ENCODE measurements at regions not wholly inside any gene's neighbourhood (a gene's known extent, or its start where the extent isn't known, plus 50 kb on each side); places are given as distances from the start of the nearest gene placed in this dataset.

DNA sequence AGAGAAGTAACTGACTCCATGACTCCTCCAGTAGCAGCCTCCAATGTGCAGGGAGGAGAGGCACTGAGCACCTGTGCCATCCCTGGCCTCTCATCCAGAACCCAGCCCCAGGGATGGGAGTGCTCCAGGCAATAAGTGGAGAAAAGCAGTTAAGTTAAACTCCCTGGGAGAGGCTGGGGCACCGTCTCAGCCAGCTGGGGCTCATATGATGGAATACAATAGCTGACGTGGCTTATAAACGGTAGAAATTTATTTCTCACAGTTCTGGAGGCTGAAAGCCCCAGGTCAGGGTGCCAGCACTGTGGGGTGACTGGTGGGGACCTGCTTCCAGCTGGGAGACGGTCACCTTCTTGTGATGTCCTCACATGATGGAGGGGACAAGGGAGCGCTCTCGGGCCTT is 94.7 kb downstream of the RAMP3 start:
- Histone ChIP-seq H3K27ac (ENCODE audit: low read depth in 1 of 2, low read length in 2 of 2) (no peak overlapping the region), H3K27me3 (ENCODE audit: control insufficient read depth in 1 of 2, insufficient read depth in 2 of 2, low read length in 2 of 2) (peaks cover 4 to 13% of the 10 kb centered on the region in 2 experiments), H3K9me3 (ENCODE audit: control insufficient read depth in 1 of 2, insufficient read depth in 1 of 2, low read length in 2 of 2) (peaks cover 0 to 5% of the 10 kb centered on the region in 2 experiments), H3K4me3 (ENCODE audit: low read length) (no peak overlapping the region), H3K36me3 (ENCODE audit: insufficient read depth, low read length) (no peaks in the 10 kb centered on the region), H3K4me1 (ENCODE audit: insufficient read depth, low read length) (no peaks in the 10 kb centered on the region)
- no peak for DNase-seq
- peaks cover 27% of the 10 kb centered on the region for H3K27me3 Mint-ChIP-seq
- TF ChIP-seq, protein P1, sequence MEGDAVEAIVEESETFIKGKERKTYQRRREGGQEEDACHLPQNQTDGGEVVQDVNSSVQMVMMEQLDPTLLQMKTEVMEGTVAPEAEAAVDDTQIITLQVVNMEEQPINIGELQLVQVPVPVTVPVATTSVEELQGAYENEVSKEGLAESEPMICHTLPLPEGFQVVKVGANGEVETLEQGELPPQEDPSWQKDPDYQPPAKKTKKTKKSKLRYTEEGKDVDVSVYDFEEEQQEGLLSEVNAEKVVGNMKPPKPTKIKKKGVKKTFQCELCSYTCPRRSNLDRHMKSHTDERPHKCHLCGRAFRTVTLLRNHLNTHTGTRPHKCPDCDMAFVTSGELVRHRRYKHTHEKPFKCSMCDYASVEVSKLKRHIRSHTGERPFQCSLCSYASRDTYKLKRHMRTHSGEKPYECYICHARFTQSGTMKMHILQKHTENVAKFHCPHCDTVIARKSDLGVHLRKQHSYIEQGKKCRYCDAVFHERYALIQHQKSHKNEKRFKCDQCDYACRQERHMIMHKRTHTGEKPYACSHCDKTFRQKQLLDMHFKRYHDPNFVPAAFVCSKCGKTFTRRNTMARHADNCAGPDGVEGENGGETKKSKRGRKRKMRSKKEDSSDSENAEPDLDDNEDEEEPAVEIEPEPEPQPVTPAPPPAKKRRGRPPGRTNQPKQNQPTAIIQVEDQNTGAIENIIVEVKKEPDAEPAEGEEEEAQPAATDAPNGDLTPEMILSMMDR (IDR thresholded peaks at IDR 0.05), result no peak
- H3K27ac Mint-ChIP-seq, result no peak overlapping the region
- ChIA-PET CTCF (no interaction called here), POLR2A (no interaction called here)
- peaks cover 3% of the 10 kb centered on the region for H3K36me3 Mint-ChIP-seq (ENCODE audit: low read depth)
- intact Hi-C loops (cut with DNase I, micrococcal nuclease), result no loop called here
- H3K9me3 Mint-ChIP-seq, result peaks cover 3% of the 10 kb centered on the region
- no peak for ATAC-seq (ENCODE audit: poor library complexity)
- H3K4me3 Mint-ChIP-seq, result no peak overlapping the region
- H3K4me1 Mint-ChIP-seq (ENCODE audit: low read depth), result no peaks in the 10 kb centered on the region

DNA sequence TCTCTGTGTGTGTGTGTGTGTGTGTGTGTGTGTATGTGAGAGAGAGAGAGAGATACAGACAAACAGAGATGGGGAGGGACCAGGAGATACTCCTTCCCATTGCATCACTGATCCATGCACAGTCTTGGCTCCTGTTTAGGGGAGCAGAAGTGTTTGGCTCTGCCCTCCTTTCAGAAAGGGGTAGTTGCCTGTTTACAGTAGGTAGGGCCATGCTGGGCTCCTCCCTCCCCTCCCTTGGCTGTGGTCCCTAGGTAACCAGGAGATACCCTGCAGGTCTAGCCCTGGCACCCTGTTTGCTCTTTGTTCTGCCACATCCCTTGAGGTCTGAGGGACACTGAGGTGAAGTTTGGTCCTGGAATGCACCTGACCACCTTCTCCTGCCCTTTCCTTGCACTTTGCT is 95.3 kb downstream of the RAMP3 start:
- no peak for DNase-seq
- no peak for ATAC-seq (ENCODE audit: poor library complexity)
- H3K36me3 ChIP-seq (ENCODE audit: insufficient read depth, low read length), result no peaks in the 10 kb centered on the region
- Mint-ChIP-seq H3K27me3 (peaks cover 24% of the 10 kb centered on the region), H3K27ac (no peak overlapping the region), H3K36me3 (ENCODE audit: low read depth) (no peaks in the 10 kb centered on the region), H3K9me3 (no peaks in the 10 kb centered on the region), H3K4me1 (ENCODE audit: low read depth) (no peaks in the 10 kb centered on the region), H3K4me3 (no peak overlapping the region)
- intact Hi-C loops (cut with DNase I, micrococcal nuclease), result no loop called here
- CTCF ChIA-PET, result no interaction called here
- no peak overlapping the region for H3K4me3 ChIP-seq (ENCODE audit: low read length)
- H3K4me1 ChIP-seq (ENCODE audit: insufficient read depth, low read length), result no peaks in the 10 kb centered on the region
- POLR2A ChIA-PET, result no interaction called here
- TF ChIP-seq, protein P1 (IDR thresholded peaks at IDR 0.05), result no peak
- H3K9me3 ChIP-seq (ENCODE audit: control insufficient read depth in 1 of 2, insufficient read depth in 1 of 2, low read length in 2 of 2), result peaks cover 0 to under 1% of the 10 kb centered on the region in 2 experiments
- peaks cover 4 to 9% of the 10 kb centered on the region in 2 experiments for H3K27me3 ChIP-seq (ENCODE audit: control insufficient read depth in 1 of 2, insufficient read depth in 2 of 2, low read length in 2 of 2)
- H3K27ac ChIP-seq (ENCODE audit: low read depth in 1 of 2, low read length in 2 of 2), result no peak overlapping the region

DNA sequence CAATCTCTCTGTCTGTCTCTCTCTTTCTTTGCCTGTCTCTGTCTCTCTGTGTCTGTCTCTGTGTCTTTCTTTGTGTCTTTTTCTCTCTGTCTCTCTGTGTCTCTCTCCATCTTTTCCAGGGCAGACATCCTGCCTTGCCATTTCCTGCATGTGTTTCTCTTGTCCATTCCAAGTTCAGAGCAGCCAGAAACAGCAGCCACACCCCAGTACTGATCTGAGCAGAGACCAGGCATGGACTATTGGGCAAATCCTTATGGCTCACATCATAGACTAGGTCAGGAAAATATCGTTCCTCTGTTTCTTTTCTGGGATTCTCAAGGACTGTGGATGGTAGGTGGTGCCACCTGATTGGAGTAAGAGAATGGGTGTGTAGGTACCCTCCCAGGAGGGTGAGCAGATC is 95.8 kb downstream of the RAMP3 start:
- H3K27me3 ChIP-seq (ENCODE audit: control insufficient read depth in 1 of 2, insufficient read depth in 2 of 2, low read length in 2 of 2), result peaks cover 4 to 9% of the 10 kb centered on the region in 2 experiments
- no peak overlapping the region for H3K27ac ChIP-seq (ENCODE audit: low read depth in 1 of 2, low read length in 2 of 2)
- no peaks in the 10 kb centered on the region for H3K36me3 ChIP-seq (ENCODE audit: insufficient read depth, low read length)
- Mint-ChIP-seq H3K4me1 (ENCODE audit: low read depth) (no peaks in the 10 kb centered on the region), H3K27ac (no peak overlapping the region), H3K4me3 (no peak overlapping the region), H3K9me3 (no peaks in the 10 kb centered on the region), H3K36me3 (ENCODE audit: low read depth) (no peaks in the 10 kb centered on the region), H3K27me3 (peaks cover 19% of the 10 kb centered on the region)
- intact Hi-C loops (cut with DNase I, micrococcal nuclease), result no loop called here
- no peaks in the 10 kb centered on the region for H3K4me1 ChIP-seq (ENCODE audit: insufficient read depth, low read length)
- no peak overlapping the region for H3K4me3 ChIP-seq (ENCODE audit: low read length)
- H3K9me3 ChIP-seq (ENCODE audit: control insufficient read depth in 1 of 2, insufficient read depth in 1 of 2, low read length in 2 of 2), result no peaks in the 10 kb centered on the region
- DNase-seq (no peak), ATAC-seq (ENCODE audit: poor library complexity) (no peak)
- TF ChIP-seq, protein P1 (IDR thresholded peaks at IDR 0.05), result no peak
- POLR2A ChIA-PET, result interaction anchor here (1.2 kb wide), 1 partner anchor 104 kb away, joined by 3 read pairs; no protein-coding TSS in a partner anchor
- CTCF ChIA-PET, result no interaction called here
